Fibroblast of lung (primary cell): ENCODE measurements at regions not wholly inside any gene's neighbourhood (a gene's known extent, or its start where the extent isn't known, plus 50 kb on each side); places are given as distances from the start of the nearest gene placed in this dataset.

Experiments used
- DNase-seq, 2 donors: peaks; one replicate each; pipeline versions ENCODE4 v3.0.0 to v3.0.0-alpha.2; 2010; ENCODE audit warnings: low read depth in 2 of 2
- H2AFZ ChIP-seq: 2 replicates; pipeline ENCODE4 v1.5.1; 2012; ENCODE audit warnings: low read length, control low read depth, inconsistent platforms
- H3K27ac ChIP-seq: 2 replicates; pipeline ENCODE4 v1.5.1; 2011; ENCODE audit warnings: low read length, control low read depth; ENCODE audit not compliant: insufficient read depth
- H3K27me3 ChIP-seq: 2 replicates; pipeline ENCODE4 v1.5.1; 2011; ENCODE audit warnings: mild to moderate bottlenecking, low read length; ENCODE audit not compliant: control insufficient read depth, insufficient read depth
- H3K36me3 ChIP-seq: 2 replicates; pipeline ENCODE4 v1.5.1; 2011; ENCODE audit warnings: low read length; ENCODE audit not compliant: control insufficient read depth, insufficient read depth
- H3K4me1 ChIP-seq: 2 replicates; pipeline ENCODE4 v1.5.1; 2011; ENCODE audit warnings: low read length; ENCODE audit not compliant: control insufficient read depth, insufficient read depth; ENCODE audit errors: extremely low read depth
- H3K4me2 ChIP-seq: 2 replicates; pipeline ENCODE4 v1.5.1; 2011; ENCODE audit warnings: low read length, control low read depth; ENCODE audit not compliant: insufficient read depth; ENCODE audit errors: extremely low read depth
- H3K4me3 ChIP-seq, 4 experiments: fragments of 200-600 bp in 1 of 4; sonication (generic) in 1 of 4; replicated peaks in 1 of 4; 2 replicates each; pipeline ENCODE4 v1.5.1; 2011 to 2016; ENCODE audit warnings: low read length in 4 of 4, low read depth in 3 of 4, mild to moderate bottlenecking in 3 of 4, control low read depth in 2 of 4, inconsistent platforms in 1 of 4, mixed read lengths in 1 of 4; ENCODE audit not compliant: insufficient read depth in 1 of 4; ENCODE audit errors: control extremely low read depth in 1 of 4
- H3K79me2 ChIP-seq: 2 replicates; pipeline ENCODE4 v1.5.1; 2012; ENCODE audit warnings: mild to moderate bottlenecking, low read length, inconsistent platforms; ENCODE audit not compliant: control insufficient read depth, insufficient read depth
- H3K9ac ChIP-seq: 2 replicates; pipeline ENCODE4 v1.5.1; 2011; ENCODE audit warnings: mild to moderate bottlenecking, low read length, control low read depth; ENCODE audit not compliant: insufficient read depth
- H3K9me3 ChIP-seq: 2 replicates; pipeline ENCODE4 v1.5.1; 2012; ENCODE audit warnings: low read depth, low read length; ENCODE audit not compliant: control insufficient read depth, insufficient read depth
- H4K20me1 ChIP-seq: 2 replicates; pipeline ENCODE4 v1.5.1; 2011; ENCODE audit warnings: low read length; ENCODE audit not compliant: control insufficient read depth, insufficient read depth; ENCODE audit errors: extremely low read depth
- EZH2 ChIP-seq: IDR thresholded peaks from 2 replicates; pipeline ENCODE4 v1.5.1; 2012; ENCODE audit warnings: low read length, control low read depth, mild to moderate bottlenecking; ENCODE audit errors: missing control alignments
- TF ChIP-seq, protein P1 (sequence below), 2 donors: IDR thresholded peaks in 1 of 2; conservative IDR thresholded peaks in 1 of 2; 1 replicate in 1 of 2; 2 replicates in 1 of 2; pipeline ENCODE4 v1.5.1; 2011 to 2012; ENCODE audit warnings: low read length in 2 of 2, control low read depth in 1 of 2, inconsistent platforms in 1 of 2, low read depth in 1 of 2, mild to moderate bottlenecking in 1 of 2

DNA sequence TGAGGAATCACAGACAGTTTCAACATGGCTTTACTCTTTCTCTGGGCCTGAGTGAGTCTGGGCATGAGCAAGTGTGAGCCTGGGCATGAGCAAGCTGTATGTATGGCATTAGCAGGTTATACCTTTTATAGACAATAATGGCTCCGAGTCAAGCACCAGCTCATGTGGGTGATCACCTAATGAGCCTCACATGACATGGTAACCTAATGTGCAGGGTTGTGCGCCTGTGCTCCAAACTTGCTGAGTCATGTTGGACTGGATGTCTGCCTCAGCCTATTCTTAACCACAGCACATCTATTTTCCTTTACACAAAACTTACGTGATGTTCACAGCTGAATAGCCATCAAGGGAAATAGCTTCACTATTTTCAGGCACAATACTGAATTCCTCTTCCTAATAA, 236.2 kb upstream of the NRIP1 start:
- TF ChIP-seq EZH2, result no peak
- TF ChIP-seq, protein P1, sequence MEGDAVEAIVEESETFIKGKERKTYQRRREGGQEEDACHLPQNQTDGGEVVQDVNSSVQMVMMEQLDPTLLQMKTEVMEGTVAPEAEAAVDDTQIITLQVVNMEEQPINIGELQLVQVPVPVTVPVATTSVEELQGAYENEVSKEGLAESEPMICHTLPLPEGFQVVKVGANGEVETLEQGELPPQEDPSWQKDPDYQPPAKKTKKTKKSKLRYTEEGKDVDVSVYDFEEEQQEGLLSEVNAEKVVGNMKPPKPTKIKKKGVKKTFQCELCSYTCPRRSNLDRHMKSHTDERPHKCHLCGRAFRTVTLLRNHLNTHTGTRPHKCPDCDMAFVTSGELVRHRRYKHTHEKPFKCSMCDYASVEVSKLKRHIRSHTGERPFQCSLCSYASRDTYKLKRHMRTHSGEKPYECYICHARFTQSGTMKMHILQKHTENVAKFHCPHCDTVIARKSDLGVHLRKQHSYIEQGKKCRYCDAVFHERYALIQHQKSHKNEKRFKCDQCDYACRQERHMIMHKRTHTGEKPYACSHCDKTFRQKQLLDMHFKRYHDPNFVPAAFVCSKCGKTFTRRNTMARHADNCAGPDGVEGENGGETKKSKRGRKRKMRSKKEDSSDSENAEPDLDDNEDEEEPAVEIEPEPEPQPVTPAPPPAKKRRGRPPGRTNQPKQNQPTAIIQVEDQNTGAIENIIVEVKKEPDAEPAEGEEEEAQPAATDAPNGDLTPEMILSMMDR (conservative IDR thresholded peaks at IDR 0.05 in 1 of 2, IDR thresholded peaks at IDR 0.05 in 1 of 2; ENCODE audit: low read depth in 1 of 2, low read length in 2 of 2), result no peak

DNA sequence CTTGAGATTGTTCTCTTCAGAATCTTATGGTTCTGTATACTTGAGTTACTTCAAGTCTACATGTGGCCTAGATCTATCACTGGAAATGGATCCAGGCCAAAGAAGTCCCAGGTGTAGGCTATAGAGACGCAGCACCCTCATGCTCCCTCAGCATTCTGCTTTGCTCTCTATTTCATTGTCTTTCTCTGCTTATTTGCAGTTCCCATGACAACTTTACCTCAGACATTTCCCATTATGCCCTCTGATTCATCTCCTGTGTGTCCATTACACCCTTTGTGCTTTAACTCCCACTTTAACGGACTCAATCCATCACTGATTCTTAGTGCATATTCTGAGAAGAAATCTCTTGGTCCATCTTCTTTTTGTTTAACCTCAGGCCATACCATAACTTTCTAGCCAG, 236.9 kb upstream of the NRIP1 start:
- Histone ChIP-seq H3K9me3 (no peaks in the 10 kb centered on the region), H3K36me3 (no peaks in the 10 kb centered on the region), H3K9ac (no peak overlapping the region), H3K27me3 (no peaks in the 10 kb centered on the region), H3K4me2 (no peak overlapping the region), H3K27ac (no peak overlapping the region), H3K4me3 (no peak overlapping the region), H3K79me2 (no peaks in the 10 kb centered on the region), H4K20me1 (no peaks in the 10 kb centered on the region), H2AFZ (no peak overlapping the region), H3K4me1 (no peaks in the 10 kb centered on the region)
- no peak for TF ChIP-seq EZH2
- TF ChIP-seq, protein P1 (conservative IDR thresholded peaks at IDR 0.05 in 1 of 2, IDR thresholded peaks at IDR 0.05 in 1 of 2; ENCODE audit: low read depth in 1 of 2, low read length in 2 of 2), result no peak
- peak in 1 of 2 donors; percentile 71 for DNase-seq

More for the DNA sequence above, 236.2 kb upstream of the NRIP1 start:
- Histone ChIP-seq H3K4me3 (no peak overlapping the region), H3K4me2 (no peak overlapping the region), H3K4me1 (no peaks in the 10 kb centered on the region), H3K27ac (no peak overlapping the region), H4K20me1 (no peaks in the 10 kb centered on the region), H3K27me3 (no peaks in the 10 kb centered on the region), H3K9me3 (no peaks in the 10 kb centered on the region), H3K36me3 (no peaks in the 10 kb centered on the region), H3K79me2 (no peaks in the 10 kb centered on the region), H3K9ac (no peak overlapping the region), H2AFZ (no peak overlapping the region)
- DNase-seq, result peak in 1 of 2 donors; percentile 78

DNA sequence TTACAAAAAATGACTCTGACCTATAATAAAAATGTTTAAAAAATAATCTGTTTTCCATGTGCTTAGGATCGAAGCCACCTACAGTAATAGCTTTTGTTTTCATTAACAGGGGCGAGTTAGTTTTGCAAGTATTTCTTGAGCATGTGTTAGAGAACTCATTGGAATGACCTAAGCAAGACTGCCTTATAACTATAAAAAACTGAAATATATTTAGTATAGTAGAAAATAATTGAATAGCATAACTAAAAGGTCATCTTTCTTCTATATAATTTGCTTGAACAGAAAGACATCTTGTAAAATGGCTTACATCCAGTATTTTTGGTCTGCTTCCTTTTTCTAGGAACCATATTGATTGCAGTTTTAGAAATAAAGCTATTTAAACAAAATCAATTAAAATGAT, 241.5 kb upstream of the NRIP1 start:
- no peaks in the 10 kb centered on the region for H3K36me3 ChIP-seq
- H3K27ac ChIP-seq, result no peak overlapping the region
- H4K20me1 ChIP-seq, result no peaks in the 10 kb centered on the region
- H3K9ac ChIP-seq, result no peak overlapping the region
- DNase-seq, result no peak
- no peaks in the 10 kb centered on the region for H3K9me3 ChIP-seq
- no peaks in the 10 kb centered on the region for H3K79me2 ChIP-seq
- no peak overlapping the region for H2AFZ ChIP-seq
- H3K4me1 ChIP-seq, result no peaks in the 10 kb centered on the region
- no peaks in the 10 kb centered on the region for H3K27me3 ChIP-seq
- no peak overlapping the region for H3K4me3 ChIP-seq
- TF ChIP-seq, protein P1 (conservative IDR thresholded peaks at IDR 0.05 in 1 of 2, IDR thresholded peaks at IDR 0.05 in 1 of 2; ENCODE audit: low read depth in 1 of 2, low read length in 2 of 2), result no peak
- TF ChIP-seq EZH2, result no peak
- no peak overlapping the region for H3K4me2 ChIP-seq
